ENCODE measurements at regions not wholly inside any gene's neighbourhood (a gene's known extent, or its start where the extent isn't known, plus 50 kb on each side); places are given as distances from the start of the nearest gene placed in this dataset.
"Not testable (repeated sequence)": the region's sequence is repeated elsewhere in the genome, so short reads cannot be mapped to it uniquely, and the experiment has no call there.

DNA sequence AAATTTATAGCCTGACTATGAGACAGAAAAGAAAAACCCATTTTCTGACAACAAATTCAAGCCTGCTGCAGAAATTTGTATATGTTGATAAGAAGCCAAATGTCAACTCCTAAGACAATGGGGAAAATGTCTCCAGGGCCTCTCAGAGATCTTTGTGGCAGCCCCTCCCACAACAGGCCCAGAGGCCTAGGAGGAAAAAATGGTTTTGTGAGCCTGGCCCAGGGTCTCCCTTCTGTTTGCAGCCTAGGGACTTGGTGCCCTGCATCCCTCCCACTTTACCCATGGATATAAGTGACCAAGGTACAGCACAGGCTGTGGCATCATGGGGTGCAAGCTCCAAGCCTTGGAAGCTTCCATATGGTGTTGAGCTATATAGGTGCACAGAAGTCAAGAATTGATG is 740.2 kb downstream of the SEMA5A start:
- DNase-seq (ENCODE audit: low read depth), result no peak

DNA sequence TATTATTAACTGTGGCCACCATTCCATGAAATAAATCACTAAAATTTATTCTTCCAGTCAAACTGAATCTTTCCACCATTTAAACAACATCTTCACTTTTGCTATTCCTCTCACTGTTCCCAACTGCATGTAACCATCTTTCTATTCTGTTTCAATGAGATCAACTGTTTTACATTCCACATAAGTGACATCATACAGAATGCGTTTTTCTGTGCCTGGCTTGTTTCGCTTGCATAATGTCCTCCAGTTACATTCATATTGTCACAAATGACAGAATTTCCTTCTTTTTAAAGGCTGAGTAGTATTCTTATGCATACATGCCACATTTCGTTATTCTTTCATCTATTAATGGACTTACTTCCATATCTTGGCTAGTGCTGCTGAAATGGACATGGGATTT is 738.2 kb downstream of the SEMA5A start:
- no peak for DNase-seq (ENCODE audit: low read depth)

DNA sequence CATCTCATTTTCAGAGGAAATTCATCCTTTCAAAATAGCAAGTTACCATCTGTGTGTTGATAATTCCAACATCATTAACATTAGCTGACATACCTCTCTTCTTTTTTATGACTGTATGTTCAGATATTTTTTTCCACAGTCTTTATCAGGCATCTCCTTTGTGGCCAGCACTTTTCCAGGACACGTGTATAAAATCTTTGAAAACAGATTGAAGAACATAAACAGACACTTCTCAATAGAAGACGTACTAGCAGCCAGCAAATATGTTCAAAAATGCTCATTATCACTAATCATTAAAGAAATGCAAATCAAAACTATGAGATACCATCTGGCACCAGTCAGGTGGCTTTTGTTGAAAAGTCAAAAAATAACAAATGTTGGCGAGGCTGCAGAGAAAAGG is 734.3 kb downstream of the SEMA5A start:
- no peak for DNase-seq (ENCODE audit: low read depth)

DNA sequence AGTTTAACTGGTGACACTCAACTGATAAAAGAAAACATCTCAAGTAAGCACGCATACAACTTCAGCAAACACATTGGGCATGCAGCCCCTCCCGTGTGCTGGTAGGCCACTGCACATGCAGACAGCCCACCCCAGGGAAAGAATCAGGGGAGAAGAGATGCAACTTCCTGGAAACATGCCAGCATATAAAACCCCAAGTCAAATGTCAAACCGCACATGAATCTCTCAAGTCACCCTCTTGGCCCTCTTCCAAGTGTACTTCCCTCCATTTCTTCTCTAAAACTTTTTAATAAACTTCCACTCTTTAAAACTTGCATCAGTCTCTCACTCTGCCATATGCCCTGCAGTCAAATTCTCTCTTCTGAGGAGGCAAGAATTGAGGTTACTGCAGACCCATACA is 732.7 kb downstream of the SEMA5A start:
- no peak for DNase-seq (ENCODE audit: low read depth)

DNA sequence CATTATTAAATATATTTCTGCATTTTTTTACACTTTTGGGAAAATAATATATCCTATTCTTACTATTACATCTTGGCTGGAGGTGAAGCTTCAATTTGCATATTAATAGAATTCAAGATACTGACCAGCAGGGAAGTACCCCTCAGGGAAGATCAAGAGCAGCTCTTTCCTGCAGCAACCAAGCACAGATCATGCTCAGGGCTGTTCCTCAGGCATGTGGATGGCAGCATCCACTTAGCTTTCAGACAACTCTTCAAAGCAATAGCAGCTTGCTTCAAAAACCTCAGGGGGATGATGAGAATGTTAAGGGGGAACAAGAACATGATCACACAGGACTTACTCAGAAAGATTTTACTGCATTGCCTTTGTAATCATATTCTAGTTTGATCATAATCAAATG is 731.8 kb downstream of the SEMA5A start:
- DNase-seq (ENCODE audit: low read depth), result no peak

DNA sequence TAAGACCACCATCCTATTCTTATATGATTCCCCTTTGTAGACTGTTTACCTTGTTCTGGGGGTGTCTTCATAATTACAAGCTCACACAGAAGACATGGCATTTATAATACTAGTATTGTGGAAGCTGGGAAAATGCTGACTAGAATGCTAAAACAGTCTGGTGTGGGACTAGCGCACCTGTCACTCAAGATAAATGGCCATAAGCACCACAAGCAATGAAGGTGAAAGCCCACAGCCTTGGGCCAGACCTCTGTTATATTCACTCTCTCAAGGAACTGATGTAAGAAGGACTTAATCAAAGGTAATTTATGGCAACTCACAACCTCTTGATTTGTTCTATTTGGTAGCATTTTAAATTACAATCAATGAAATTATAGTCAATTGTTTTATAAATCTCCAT is 721.5 kb downstream of the SEMA5A start:
- DNase-seq (ENCODE audit: low read depth), result no peak

DNA sequence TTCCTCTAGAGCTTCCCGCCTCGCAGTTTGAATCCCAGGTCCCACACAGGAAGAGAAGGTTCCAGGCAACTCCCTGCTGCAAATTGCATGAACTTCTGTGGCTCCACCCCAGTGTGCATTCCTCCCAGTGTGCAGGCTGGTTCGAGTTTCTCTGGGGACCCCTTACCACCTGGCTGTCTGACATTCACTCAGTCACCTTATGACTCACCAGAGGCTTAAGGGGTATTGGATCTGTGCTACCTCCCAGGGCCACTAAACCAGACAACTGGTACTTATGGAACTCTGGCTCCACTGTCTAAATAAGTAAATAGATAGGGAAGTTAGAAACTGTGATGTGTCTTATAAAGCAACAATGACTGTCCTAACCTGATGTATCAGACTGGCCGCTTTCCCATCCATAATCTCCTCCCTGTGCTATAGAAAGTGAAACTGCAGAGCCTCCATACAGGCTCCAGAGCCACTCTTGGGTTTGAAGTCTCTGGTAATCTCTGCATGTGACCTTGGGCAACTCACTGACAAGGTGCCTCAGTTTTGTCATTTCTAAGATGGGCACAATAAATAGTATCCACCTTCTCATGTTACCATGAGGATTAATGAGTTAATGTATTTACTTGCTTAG is 720.6 kb downstream of the SEMA5A start:
- no peak for DNase-seq (ENCODE audit: low read depth)

DNA sequence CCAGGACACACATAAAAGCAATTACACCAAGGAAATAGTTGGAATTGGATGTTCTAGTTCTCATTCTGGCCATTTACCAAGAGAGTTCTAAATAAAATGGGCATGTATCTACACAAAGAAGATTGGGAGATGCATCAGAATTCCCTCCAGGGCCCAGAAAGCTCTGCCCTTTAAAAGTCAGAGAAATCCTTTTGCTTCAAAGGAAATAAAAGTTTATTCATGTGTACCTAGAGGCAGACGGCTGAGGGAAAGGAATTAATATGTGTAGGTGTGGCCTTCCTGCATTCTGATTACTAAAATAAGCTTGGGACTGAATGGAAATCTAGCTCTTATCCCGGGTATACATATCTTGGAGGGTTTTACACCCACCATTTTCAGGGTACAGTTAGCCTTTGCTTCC is 719.4 kb downstream of the SEMA5A start:
- no peak for DNase-seq (ENCODE audit: low read depth)

DNA sequence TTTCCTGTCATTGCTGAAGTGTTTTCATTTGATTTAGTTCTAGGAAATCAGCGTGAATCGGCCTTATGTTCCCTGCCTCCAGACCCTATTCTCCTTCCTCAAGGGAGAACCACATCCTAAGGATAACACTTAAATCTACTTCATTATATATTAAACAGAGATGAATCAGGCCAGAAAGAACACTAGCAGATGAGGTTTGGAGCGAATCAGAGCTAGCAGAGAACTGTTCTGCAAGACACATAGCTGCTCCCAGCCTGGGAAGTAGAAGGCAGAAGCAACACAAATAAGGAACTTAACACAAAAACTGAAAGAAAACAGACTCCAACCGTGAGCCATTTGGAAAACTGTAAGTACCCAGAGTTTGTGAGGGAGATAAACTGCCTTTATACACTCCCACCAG is 718.2 kb downstream of the SEMA5A start:
- no peak for DNase-seq (ENCODE audit: low read depth)

DNA sequence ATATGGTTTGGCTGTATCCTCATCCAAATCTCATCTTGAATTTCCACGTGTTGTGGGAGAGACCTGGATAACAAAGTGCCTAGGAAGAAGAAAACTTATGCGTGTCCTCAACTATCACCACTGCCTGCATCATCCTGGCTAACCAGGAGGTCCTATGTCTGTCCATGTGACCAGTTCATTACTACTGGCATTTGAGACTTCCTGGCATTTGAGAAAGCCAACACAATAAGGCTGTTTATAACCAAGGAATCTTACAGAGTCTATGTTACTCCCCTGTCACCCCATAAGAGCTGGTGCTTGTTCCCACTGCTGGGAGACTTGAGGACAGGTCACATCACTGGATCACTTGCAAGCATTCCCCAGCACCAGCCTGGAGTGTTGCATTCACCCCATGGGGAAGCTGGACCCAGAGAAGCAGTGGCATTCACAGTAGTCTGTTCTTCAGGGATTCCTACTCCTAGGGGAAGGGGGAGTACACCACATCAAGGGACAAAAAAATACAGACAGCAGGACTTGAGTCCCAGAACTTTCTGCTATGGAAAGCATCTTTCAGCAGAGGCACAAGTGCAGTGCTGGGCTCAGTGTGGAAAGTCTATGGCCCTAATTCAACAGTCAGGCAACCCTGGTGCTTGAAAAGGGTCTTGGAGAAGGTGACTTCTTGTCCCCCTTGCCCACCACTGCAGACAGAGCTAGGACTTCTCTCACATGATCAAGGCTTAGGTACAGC is 717.1 kb downstream of the SEMA5A start:
- DNase-seq (ENCODE audit: low read depth), result no peak

DNA sequence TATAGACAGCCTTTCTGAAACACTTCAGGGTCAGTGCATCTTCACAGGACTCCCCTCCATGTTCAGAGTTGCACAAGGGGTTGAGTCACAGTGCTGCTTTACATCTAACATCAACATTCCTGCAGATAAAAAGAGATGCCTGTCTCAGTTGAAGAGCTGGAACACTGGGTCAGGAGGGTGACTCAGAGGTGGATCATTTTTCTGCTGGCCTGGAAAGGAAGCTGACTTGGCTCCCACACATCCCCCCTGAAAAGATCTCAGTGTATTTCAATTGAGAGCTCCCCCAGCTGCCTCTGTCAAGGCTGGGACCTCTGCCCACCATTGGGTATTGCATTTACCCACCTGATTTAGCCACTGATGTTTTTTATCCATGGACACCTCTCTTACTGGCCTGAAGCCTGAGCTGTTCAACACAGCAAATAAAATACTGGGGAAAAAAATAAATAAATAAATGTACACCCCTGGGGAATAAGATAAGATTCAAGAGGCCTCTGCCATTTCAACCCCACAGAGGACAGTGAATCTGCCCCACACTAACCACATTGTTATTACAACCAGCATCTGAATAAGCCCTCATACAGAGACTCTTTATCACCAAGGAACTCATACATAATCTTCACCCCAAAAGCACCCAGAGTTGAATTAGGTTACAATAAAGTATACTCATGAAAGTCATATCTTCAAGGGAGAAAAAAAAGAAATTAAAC is 716.4 kb downstream of the SEMA5A start:
- DNase-seq (ENCODE audit: low read depth), result no peak

DNA sequence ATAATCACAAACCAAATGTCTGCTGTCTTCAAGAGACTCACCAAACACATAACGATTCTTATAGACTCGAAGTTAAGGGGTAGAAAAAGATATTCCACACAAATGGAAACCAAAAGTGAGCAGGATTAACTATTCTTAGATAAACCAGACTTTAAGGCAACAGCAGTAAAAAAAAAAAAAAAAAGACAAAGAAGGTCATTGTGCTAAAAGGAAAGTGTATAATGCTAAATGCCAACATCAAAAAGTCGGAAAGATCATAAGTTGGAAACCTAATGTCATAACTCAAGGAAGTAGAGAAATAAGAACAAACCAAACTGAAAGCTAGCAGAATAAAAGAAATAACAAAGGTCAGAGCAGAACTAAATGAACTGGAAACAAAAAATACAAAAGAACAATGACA is 714.6 kb downstream of the SEMA5A start:
- no peak for DNase-seq (ENCODE audit: low read depth)

DNA sequence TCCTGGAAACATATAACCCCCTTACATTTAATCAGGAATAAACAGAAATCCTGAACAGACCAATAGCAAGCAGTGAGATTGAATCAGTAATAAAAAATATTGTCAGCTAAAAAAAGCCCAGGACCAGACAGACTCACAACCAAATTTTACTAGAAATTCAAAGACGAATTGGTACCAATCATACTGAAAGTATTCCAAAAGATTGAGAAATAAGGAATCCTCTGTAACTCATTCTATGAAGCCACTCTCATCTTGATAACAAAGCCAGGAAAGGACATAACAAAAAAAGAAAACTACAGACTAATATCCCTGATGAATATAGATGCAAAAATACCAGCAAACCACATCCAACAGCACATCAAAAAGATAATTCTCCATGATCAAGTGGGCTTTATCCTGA is 714.0 kb downstream of the SEMA5A start:
- DNase-seq (ENCODE audit: low read depth), result no peak

DNA sequence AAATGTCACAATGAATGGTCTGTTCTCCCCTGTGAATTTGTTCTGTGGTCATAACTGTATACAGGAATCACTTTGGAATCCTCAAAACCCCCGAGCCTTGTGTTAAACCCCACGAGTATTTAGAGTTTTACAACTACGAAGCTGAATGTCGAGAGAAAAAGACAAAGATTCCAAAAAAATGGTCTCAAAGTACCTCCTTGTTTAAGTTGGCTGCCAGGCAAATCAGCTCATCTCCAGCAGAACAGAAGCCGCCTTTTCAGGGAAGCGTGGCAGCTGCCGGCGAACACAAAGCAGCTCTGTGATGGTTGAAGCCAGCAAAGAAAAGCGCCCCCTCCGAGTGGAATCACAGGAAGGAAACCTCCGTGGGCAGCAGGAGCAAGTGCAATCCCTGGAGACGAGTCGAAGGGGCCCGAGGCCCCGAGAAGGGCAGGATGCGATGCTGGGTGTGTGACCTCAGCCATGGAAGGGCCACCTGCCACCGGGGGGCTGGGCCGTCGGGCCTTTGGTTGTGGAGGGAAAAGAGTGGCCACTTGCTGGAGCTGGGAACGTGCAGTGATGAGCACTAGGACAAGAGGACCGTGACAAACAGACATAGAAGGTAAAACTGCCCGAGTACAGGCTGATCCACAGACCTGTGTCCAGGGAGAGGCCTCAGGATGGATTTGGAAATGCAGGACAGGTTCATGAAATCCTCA is 706.4 kb downstream of the SEMA5A start:
- DNase-seq (ENCODE audit: low read depth), result no peak

DNA sequence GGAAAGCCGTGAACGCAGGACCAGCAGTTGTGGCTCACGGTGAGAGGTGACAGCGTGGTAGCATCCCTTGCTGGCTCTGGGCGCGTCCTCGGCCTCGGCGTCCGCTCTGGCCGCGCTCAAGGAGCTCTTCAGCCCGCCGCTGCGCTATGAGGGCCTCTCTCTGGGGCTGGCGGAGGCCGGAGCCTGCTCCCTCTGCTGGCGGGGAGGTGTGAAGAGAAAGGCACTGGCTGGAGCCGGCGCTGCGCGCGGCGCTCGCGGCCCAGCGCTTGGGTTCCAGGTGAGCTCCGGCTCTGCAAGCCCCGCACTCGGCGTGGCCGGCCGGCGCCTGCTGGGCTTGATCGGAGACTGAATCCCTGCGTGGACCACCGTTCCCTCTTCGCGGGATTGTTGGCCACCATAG is 705.6 kb downstream of the SEMA5A start:
- DNase-seq (ENCODE audit: low read depth), result no peak

DNA sequence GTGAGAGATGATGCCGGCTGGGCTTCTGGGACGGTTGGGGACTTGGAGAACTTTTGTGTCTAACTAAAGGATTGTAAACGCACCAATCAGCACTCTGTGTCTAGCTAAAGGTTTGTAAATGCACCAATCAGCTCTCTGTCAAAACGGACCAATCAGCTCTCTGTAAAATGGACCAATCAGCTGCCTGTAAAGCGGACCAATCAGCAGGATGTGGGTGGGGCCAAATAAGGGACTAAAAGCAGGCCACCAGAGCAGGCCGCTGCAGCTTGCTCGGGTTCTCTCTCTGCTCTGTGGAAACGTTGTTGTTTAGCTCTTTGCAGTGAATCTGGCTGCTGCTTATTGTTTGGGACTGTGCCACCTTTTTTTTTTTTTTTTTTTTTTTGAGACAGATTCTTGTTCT is 705.1 kb downstream of the SEMA5A start:
- not testable (repeated sequence) for DNase-seq (ENCODE audit: low read depth)

DNA sequence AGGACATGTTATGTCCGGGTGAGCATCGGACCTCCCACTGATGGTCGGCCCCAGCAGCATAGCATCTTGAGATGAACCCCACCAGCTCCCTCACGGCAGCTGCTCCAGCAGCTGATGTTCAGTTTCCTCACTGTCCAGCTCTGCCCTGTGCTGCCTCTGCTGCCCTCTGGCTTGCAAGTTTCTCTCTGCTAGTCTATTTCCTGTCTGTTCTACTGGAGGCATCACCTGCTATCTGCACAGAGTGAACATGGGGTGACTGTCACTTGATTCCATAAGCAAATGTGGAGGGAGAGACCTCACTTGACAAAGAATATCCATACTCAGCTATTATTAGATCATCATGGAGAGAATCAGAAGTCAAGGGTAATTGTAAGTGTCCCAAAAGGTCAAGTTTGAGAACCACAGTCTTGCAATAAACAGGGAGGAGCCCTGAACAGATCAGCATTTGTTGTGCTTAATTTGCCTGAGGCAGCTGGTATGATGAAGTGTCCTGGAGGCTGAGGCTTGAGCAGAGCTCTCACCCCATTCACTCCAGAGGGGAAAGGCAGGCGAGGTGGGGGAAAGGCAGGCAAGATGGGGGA is 702.8 kb downstream of the SEMA5A start:
- DNase-seq (ENCODE audit: low read depth), result no peak

DNA sequence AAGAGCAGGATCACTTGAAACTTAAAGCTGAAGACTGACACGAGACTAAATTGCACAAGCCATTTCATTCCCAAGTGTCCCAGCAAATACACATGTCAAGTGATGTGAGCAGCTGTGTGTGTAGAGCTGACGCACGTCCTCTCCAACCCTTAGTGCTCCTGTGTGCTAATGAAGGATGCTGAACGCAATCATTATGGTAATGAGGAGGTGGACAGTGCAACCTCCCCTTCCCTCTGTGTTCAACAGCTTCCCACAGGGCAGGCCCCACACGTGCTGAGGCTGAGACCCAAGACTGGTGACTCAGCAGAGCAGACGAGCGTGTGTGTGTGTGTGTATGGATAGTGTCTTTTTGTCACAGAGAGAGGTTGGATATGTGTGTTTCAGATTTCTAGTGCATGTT is 702.1 kb downstream of the SEMA5A start:
- no peak for DNase-seq (ENCODE audit: low read depth)

DNA sequence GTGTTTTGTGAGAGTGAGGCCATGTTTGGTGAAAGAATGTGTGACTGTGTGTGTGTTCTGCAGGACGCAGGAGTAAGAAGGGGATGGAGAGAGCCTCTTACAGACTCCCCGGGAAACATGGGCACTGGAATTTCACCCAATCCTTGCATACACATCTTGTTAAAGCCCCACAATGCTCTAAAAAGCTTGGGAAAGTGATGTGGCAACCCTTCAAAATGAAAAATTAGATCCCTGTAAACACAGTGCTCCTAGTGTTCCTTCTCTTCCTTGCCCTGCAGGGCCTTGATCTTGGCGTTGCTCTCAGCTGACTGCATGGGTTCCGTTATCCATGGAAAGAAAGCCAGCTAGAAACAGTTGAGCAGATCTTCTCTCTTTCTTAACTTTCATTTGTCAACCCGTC is 701.7 kb downstream of the SEMA5A start:
- DNase-seq (ENCODE audit: low read depth), result no peak

DNA sequence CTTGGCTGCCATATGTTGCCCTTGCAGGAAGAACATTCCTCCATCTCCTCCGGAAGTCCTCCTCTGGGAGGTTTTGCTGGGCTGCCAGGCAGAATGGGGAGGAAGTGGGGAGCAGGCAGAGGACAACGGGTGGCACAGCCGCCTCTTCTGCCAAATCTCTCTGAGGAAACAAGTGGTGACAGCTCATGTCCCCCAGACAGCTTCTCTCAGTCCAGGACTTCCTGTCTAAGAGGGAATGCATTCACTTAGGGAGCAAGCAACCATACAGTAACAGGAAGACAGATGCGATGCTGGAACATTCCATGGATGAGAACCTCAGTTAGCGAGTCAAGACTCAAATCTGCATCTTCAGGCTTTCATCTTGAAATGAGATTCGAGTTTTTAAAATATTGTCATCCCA is 701.0 kb downstream of the SEMA5A start:
- no peak for DNase-seq (ENCODE audit: low read depth)

DNA sequence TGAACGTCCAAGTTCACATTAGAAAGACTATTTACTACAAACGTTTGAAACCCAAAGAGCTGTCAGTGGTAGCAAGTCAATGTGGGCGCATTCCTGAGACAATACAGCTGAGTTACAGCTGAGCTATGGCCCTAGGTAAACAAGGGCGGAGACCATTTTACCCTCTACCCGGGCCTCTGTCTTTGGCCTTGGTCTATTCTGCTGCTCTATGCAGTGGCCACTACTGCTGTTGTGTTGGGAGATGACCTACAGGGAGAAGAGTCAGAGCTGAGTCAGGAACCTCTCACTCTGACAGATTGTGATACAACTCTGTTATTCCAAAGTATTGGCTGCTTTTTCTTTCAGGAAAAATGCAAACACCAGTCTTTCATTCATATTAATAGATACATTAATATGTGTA is 700.6 kb downstream of the SEMA5A start:
- no peak for DNase-seq (ENCODE audit: low read depth)

DNA sequence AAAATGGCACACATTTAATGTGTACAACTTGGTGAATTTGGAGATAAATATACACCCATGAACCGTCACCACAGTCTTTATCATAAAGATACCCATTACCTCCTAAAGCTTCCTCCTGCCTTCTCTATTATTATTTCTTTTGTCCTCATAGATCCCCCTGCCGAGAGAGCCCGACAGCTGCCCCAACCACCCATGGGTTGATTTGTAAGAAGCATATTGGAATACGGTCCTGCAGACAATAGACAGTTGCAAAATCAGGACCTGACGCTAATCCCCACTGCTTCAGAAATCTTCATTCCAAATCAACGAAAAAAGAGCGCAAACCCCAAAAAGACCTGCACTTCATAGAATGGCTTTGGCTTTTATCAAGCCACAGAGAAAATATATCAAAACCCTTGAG is 697.5 kb downstream of the SEMA5A start:
- no peak for DNase-seq (ENCODE audit: low read depth)
